GM13977 (cell line): ENCODE measurements at regions not wholly inside any gene's neighbourhood (a gene's known extent, or its start where the extent isn't known, plus 50 kb on each side); places are given as distances from the start of the nearest gene placed in this dataset.

Source experiments
- DNase-seq: peaks from one replicate; pipeline ENCODE4 v3.0.0; 2012; ENCODE audit warnings: low spot score
- in situ Hi-C: fragments of 300-500 bp; cut with MboI; formaldehyde crosslinking; loops from one replicate; pipeline ENCODE4 v1.12.0; 2022; ENCODE audit warnings: low sequenced_read_pairs, low pct_unique_long_range_greater_than_20kb, mixed read lengths, inconsistent platforms; ENCODE audit not compliant: unreplicated experiment
- TF ChIP-seq, protein P1 (sequence below): IDR thresholded peaks from 2 replicates; pipeline ENCODE4 v1.5.1; 2012; ENCODE audit warnings: mild to moderate bottlenecking, control low read depth; ENCODE audit not compliant: insufficient read depth; ENCODE audit errors: extremely low read depth, missing control alignments

DNA sequence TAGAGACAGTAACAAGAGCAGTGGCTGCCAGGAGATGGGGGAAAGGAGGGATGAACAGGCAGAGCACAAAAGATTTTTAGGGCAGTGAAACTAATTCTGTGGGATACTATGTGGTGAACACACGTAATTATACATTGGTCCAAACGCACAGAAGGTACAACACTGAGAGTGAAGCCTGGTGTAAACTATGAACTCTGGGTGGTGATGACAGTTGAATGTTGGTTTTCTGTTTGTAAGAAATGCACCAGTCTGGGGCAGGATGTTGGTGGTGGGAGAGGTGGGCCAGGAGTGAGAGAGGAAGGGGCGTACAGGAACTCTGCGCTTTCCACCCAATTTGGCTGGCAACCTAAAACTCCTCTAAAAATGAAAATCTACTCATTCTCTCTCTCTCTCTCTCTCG, 50.2 kb upstream of the TIAM1 start:
- TF ChIP-seq, protein P1, sequence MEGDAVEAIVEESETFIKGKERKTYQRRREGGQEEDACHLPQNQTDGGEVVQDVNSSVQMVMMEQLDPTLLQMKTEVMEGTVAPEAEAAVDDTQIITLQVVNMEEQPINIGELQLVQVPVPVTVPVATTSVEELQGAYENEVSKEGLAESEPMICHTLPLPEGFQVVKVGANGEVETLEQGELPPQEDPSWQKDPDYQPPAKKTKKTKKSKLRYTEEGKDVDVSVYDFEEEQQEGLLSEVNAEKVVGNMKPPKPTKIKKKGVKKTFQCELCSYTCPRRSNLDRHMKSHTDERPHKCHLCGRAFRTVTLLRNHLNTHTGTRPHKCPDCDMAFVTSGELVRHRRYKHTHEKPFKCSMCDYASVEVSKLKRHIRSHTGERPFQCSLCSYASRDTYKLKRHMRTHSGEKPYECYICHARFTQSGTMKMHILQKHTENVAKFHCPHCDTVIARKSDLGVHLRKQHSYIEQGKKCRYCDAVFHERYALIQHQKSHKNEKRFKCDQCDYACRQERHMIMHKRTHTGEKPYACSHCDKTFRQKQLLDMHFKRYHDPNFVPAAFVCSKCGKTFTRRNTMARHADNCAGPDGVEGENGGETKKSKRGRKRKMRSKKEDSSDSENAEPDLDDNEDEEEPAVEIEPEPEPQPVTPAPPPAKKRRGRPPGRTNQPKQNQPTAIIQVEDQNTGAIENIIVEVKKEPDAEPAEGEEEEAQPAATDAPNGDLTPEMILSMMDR: no peak
- no peak for DNase-seq
- in situ Hi-C loops: no loop called here
